GM23338 (cell line): ENCODE measurements at regions not wholly inside any gene's neighbourhood (a gene's known extent, or its start where the extent isn't known, plus 50 kb on each side); places are given as distances from the start of the nearest gene placed in this dataset.

ENCODE experiments used
- ATAC-seq: fragments of 200-7000 bp; cut with Tn5 transposase; 3 replicates; pipeline ENCODE4 v1.9.1; 2020
- DNase-seq: peaks from one replicate; pipeline ENCODE4 v3.0.0-alpha.2; 2015; ENCODE audit warnings: low spot score
- H2AFZ ChIP-seq: fragments of 200-600 bp; sonication (generic); 2 replicates; pipeline ENCODE4 v1.8.0; 2016; ENCODE audit warnings: antibody characterized with exemption, mild to moderate bottlenecking, moderate library complexity
- H3F3A ChIP-seq: fragments of 200-600 bp; sonication (generic); replicated peaks from 2 replicates; pipeline ENCODE4 v1.8.0; 2017; ENCODE audit warnings: antibody characterized with exemption, mixed run types, low read depth
- H3K27ac ChIP-seq: fragments of 200-600 bp; sonication (generic); 2 replicates; pipeline ENCODE4 v1.6.1; 2016; ENCODE audit warnings: low read depth
- H3K27me3 ChIP-seq: fragments of 200-600 bp; sonication (generic); 2 replicates; pipeline ENCODE4 v1.8.0; 2016; ENCODE audit warnings: mild to moderate bottlenecking, mixed run types, moderate library complexity; ENCODE audit not compliant: insufficient read depth
- H3K36me3 ChIP-seq: fragments of 200-600 bp; sonication (generic); 2 replicates; pipeline ENCODE4 v1.8.0; 2016; ENCODE audit warnings: mild to moderate bottlenecking; ENCODE audit not compliant: insufficient read depth
- H3K4me1 ChIP-seq: fragments of 200-600 bp; sonication (generic); 2 replicates; pipeline ENCODE4 v1.8.0; 2016; ENCODE audit warnings: mild to moderate bottlenecking, moderate library complexity; ENCODE audit not compliant: insufficient read depth
- H3K4me2 ChIP-seq: fragments of 200-600 bp; sonication (generic); 2 replicates; pipeline ENCODE4 v1.7.1; 2017; ENCODE audit warnings: mixed run types
- H3K4me3 ChIP-seq: fragments of 200-600 bp; sonication (generic); 2 replicates; pipeline ENCODE4 v1.6.1; 2016; ENCODE audit warnings: mixed run types
- H3K79me2 ChIP-seq: fragments of 200-600 bp; sonication (generic); replicated peaks from 2 replicates; pipeline ENCODE4 v1.8.0; 2017; ENCODE audit warnings: mild to moderate bottlenecking; ENCODE audit not compliant: insufficient read depth
- H3K9me2 ChIP-seq: fragments of 200-600 bp; sonication (generic); 2 replicates; pipeline ENCODE4 v1.8.0; 2017; ENCODE audit not compliant: insufficient read depth
- H4K20me1 ChIP-seq: fragments of 200-600 bp; sonication (generic); replicated peaks from 2 replicates; pipeline ENCODE4 v1.8.0; 2017; ENCODE audit warnings: mild to moderate bottlenecking; ENCODE audit not compliant: insufficient read depth
- H3K27ac Mint-ChIP-seq: 2 replicates; pipeline ENCODE4 v1.8.0; 2020; ENCODE audit warnings: inconsistent platforms, mild to moderate bottlenecking, moderate library complexity, mixed read lengths
- H3K27me3 Mint-ChIP-seq: 3 replicates; pipeline ENCODE4 v1.8.0; 2022; ENCODE audit warnings: low read depth, mild to moderate bottlenecking, moderate library complexity, mixed read lengths, inconsistent platforms; ENCODE audit not compliant: insufficient read depth, poor library complexity
- H3K36me3 Mint-ChIP-seq: 3 replicates; pipeline ENCODE4 v1.8.0; 2021; ENCODE audit warnings: low read depth, mild to moderate bottlenecking, inconsistent platforms, moderate library complexity, mixed read lengths
- H3K4me1 Mint-ChIP-seq: 3 replicates; pipeline ENCODE4 v1.8.0; 2020; ENCODE audit warnings: mild to moderate bottlenecking, inconsistent platforms, mixed read lengths
- H3K4me3 Mint-ChIP-seq: 3 replicates; pipeline ENCODE4 v1.8.0; 2021; ENCODE audit warnings: moderate library complexity, mild to moderate bottlenecking, inconsistent platforms, mixed read lengths
- H3K9me3 Mint-ChIP-seq: 3 replicates; pipeline ENCODE4 v1.8.0; 2020; ENCODE audit warnings: moderate library complexity, mild to moderate bottlenecking, inconsistent platforms, mixed read lengths
- CREB1 ChIP-seq: fragments of 250-450 bp; sonication (Bioruptor Pico); IDR thresholded peaks from 2 replicates; pipeline ENCODE4 v1.5.0; 2020; ENCODE audit warnings: low read depth, mild to moderate bottlenecking, moderate library complexity
- CTCF ChIP-seq, 2 experiments: fragments of 200-600 bp in 1 of 2; sonication (generic) in 1 of 2; conservative IDR thresholded peaks; 2 replicates each; pipeline versions ENCODE4 v1.5.1 to v1.6.1; 2016 to 2017; ENCODE audit warnings: antibody characterized with exemption in 2 of 2, low read depth in 2 of 2, mild to moderate bottlenecking in 2 of 2, moderate library complexity in 1 of 2
- ETS1 ChIP-seq: IDR thresholded peaks from 2 replicates; pipeline ENCODE4 v1.6.1; 2016; ENCODE audit warnings: antibody characterized with exemption
- EZH2 ChIP-seq: fragments of 200-600 bp; sonication (generic); IDR thresholded peaks from one replicate; pipeline ENCODE4 v1.8.0; 2017; ENCODE audit warnings: antibody characterized with exemption, mild to moderate bottlenecking, low read depth; ENCODE audit not compliant: unreplicated experiment
- JUNB ChIP-seq: IDR thresholded peaks from one replicate; pipeline ENCODE4 v1.6.1; 2016; ENCODE audit warnings: antibody characterized with exemption; ENCODE audit not compliant: unreplicated experiment
- NANOG ChIP-seq: IDR thresholded peaks from 2 replicates; pipeline ENCODE4 v1.6.1; 2016; ENCODE audit warnings: antibody characterized with exemption, borderline replicate concordance
- POLR2AphosphoS5 ChIP-seq: IDR thresholded peaks from 2 replicates; pipeline ENCODE4 v1.6.1; 2016; ENCODE audit warnings: antibody characterized with exemption, low read depth
- REST ChIP-seq: IDR thresholded peaks from one replicate; pipeline ENCODE4 v1.6.1; 2018; ENCODE audit warnings: antibody characterized with exemption; ENCODE audit not compliant: unreplicated experiment
- ZNF114 ChIP-seq: fragments of 250-450 bp; sonication (Bioruptor Pico); IDR thresholded peaks from 2 replicates; pipeline ENCODE4 v1.5.0; 2020; ENCODE audit warnings: mild to moderate bottlenecking, moderate library complexity
- ZNF331 ChIP-seq: fragments of 250-450 bp; sonication (Bioruptor Pico); IDR thresholded peaks from 2 replicates; pipeline ENCODE4 v1.5.0; 2020; ENCODE audit warnings: low read depth, mild to moderate bottlenecking, moderate library complexity

GRCh38 chr6:163661272-163661671 lies 246.8 kb downstream of the QKI start (continued):
- TF ChIP-seq CTCF (conservative IDR thresholded peaks at IDR 0.05; ENCODE audit: low read depth in 2 of 2): no peak
- TF ChIP-seq ZNF331 (CRISPR knock-in tag): no peak
- no peak for TF ChIP-seq ZNF114 (CRISPR knock-in tag)
- no peak for TF ChIP-seq ETS1
- no peak for TF ChIP-seq POLR2AphosphoS5
- TF ChIP-seq JUNB: no peak
- TF ChIP-seq EZH2: no peak
- TF ChIP-seq REST: no peak
- no peak for TF ChIP-seq CREB1 (CRISPR knock-in tag)

GRCh38 chr6:163659803-163660202 lies 245.3 kb downstream of the QKI start:
- Histone ChIP-seq H3K36me3 (no peaks in the 10 kb centered on the region), H4K20me1 (no peaks in the 10 kb centered on the region), H3F3A (no peaks in the 10 kb centered on the region), H3K79me2 (no peaks in the 10 kb centered on the region), H3K27ac (no peak overlapping the region), H3K4me3 (no peak overlapping the region), H3K9me2 (peaks cover 4% of the 10 kb centered on the region; the same call in 1 of the 2 replicates), H3K27me3 (no peaks in the 10 kb centered on the region), H3K4me1 (no peaks in the 10 kb centered on the region), H2AFZ (no peak overlapping the region), H3K4me2 (no peak overlapping the region)
- Mint-ChIP-seq H3K36me3 (no peaks in the 10 kb centered on the region), H3K27ac (no peak overlapping the region), H3K4me3 (no peak overlapping the region), H3K4me1 (peaks cover 8% of the 10 kb centered on the region; the same call in 2 of the 3 replicates), H3K27me3 (peaks cover 2% of the 10 kb centered on the region), H3K9me3 (no peaks in the 10 kb centered on the region)
- ATAC-seq (no peak), DNase-seq (no peak)
- TF ChIP-seq NANOG: no peak
- no peak for TF ChIP-seq REST
- no peak for TF ChIP-seq JUNB
- no peak for TF ChIP-seq POLR2AphosphoS5
